ENCODE measurements at regions not wholly inside any gene's neighbourhood (a gene's known extent, or its start where the extent isn't known, plus 50 kb on each side); places are given as distances from the start of the nearest gene placed in this dataset.

GRCh38 chr2:857937-858336, 92.7 kb upstream of the SNTG2 start:
- DNase-seq, result no peak

DNA sequence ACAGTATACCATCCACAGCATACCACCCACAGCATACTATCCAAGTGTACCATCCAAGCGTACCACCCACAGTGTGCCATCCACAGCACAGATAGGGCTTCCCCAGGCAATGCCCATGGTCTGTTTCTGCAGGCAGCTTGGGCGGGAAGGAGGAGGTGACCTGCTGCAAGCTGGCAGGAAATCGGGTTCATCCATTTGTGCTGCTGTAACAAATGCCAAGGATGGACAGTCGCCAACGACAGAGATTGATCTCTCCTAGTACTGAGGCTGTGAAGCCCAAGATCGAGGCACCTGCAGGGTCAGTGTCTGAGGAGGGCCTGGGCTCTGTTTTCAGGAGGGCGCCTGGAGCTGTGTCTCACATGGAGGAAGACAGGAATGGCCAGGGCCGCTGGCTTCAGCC, 93.6 kb upstream of the SNTG2 start:
- no peak for DNase-seq

- no peak for DNase-seq
Measured at GRCh38 chr2:856456-856855, 94.2 kb upstream of the SNTG2 start.

DNA sequence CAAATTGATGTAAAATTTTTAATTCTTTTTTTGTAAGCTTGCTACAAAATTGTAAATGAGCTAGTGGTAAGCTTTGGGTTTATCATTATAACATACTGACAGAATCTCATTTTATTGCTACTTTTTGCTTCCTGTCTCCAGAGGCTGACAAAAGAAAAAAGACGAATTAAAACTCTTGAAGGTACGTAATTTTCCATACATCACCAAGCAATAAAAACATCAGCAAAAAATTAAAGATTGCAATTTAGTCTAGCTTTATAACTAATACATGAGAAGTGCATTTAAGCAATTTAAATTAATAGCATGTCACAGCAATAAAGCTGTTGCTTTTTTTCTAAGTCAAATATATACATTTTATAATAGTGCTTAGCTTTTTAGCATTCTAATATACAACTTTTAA, 94.6 kb upstream of the SNTG2 start:
- DNase-seq, result no peak

GRCh38 chr2:855177-855576, 95.5 kb upstream of the SNTG2 start:
- no peak for DNase-seq

DNA sequence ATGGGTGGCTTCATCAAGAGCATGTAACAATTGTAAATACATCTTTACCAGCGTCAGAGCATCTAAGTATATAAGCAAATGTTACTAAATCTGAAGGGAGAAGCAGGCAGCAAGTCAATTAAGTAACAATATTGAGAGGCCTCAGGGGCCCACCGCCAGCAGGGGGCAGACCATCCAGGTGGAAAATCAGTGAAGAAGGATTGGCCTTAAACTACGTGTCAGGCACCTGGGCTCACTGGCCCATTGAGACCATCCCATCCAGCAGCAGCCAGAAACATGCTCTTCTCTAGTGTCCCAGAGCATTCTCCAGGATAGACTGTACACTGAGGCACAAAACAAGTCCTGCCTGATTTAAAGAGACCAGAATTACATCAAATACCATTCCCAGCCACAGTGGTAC, 96.2 kb upstream of the SNTG2 start:
- no peak for DNase-seq

DNA sequence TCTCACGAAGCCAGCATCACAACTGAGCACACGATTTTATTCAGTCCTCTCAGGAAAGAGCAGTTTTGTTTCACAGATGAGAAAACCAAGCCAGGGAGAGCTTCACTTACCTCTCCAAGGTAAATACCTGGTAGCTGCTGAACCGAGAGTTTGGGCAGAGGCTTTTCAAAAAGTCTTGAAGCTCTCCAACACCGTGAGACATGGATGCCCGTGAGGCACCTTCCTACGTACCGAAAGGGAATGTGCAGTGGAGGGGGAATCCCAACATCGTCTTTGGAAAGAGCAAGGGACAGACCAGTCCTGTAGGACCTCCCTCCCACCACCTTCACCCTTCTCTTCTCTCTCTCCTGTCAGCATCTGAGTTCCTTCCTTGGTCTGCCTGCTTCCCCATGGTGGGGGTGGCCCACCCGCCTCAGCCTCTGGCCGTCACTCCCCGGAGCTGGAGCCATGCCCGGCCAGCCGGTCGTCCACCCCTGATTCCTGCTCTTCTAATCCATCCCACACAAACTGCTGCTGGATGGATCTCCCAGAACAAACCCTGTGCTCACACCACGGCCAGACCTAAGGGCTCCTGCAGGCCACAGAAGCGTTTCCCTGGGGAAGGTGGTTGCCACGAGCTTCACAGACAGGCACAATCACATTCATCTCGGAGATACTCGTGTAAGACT, 97.3 kb upstream of the SNTG2 start:
- DNase-seq, result no peak

GRCh38 chr2:852168-852567, 98.5 kb upstream of the SNTG2 start:
- no peak for DNase-seq

DNA sequence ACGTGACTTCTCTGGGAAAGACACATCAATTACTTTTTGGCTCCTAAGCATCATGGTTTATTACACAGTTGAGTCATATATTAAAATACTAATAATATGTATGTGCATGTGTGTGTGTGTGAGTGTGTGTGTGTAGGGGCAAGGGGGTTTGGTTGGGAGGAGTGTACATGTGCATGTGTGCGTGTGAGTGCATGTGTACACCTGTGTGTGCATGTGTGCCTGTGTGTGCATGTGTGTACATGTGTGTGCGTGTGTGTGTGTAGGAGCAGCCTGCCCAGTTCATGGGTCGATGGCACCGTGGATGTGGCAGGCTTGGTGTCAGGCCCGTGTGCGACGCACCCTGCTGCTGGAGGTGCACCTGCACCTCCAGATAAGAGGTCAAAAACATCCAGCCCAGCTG, 99.0 kb upstream of the SNTG2 start:
- no peak for DNase-seq

GRCh38 chr2:851078-851477, 99.6 kb upstream of the SNTG2 start:
- no peak for DNase-seq

DNA sequence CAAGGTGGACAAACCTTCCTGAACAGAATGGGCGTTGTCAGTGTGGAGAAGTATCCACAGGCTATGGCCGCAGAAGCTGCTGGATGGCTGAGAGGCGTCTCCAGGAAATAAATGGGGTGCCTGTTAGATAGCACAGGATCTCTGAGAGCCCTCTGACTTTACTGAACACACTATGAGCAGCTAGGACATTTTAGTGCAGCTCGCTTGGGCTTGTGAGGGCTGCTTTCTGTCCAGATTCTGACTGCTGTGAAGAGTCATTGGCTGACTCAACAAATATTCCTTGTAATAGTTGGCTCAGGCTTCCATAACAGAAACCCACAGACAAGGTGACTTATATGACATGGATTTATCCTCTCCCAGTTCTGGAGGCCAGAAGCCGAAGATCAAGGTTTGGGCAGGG, 100.2 kb upstream of the SNTG2 start:
- DNase-seq, result no peak

DNA sequence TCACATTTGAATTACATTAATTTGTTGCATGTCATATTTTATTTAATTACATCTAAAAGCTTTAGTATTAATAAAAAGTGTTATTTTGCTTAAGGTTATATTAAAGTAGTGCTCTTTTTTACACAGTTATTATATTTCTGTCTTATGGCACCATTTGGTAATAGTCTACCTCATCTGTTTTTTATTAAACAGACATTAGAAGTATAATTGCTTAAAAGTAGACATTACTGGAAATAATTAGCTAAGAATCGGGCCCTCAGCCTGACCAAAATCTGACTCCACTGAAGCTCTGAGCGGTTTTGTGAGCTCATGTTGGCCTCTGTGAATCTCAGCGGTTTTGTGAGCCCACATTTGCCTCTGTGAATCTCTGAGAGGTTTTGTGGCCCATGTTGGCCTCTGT, 102.5 kb upstream of the SNTG2 start:
- no peak for DNase-seq

GRCh38 chr2:847669-848068, 103.0 kb upstream of the SNTG2 start:
- DNase-seq, result no peak

DNA sequence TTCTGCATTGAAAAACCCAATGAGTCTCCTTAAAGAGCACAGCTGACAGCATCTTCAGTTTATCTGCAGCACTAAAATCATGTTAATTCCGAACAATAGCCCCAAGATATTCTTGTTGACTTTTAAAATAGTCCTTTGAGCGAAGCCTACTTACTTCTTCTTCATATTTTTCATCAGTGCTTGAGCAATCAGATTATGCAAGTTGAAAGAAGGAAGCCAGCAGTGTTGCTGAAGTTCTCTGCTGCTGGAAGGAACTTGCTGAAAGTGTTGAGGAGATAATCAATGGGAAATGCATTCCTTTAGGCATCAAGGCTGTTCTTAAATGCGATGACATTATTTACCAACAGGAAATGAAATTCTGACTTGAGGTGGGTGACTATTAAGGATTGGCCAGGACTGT, 105.9 kb upstream of the SNTG2 start:
- no peak for DNase-seq

GRCh38 chr2:842151-842803, 108.4 kb upstream of the SNTG2 start:
- DNase-seq, result no peak

DNA sequence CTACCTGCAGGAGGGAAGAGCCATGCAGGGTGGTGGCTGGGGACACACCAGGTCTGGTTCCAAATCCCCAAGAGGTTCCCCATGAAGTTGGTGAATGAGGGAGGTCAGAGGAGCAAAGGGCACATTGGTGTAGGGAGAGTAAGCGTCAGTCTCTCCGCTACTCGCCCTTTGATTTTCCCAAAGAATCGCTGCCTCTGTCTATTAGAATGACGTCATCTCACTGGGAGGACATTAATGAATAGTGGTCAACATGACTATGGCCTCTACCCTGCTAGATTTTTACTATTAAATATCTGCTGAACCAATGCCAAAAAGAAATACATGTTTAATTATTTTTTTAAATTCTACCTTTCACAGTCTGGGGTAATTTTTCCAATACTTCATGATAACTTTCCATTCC, 109.6 kb upstream of the SNTG2 start:
- no peak for DNase-seq

- DNase-seq, result no peak
Measured at GRCh38 chr2:834233-834632, 116.4 kb upstream of the SNTG2 start.

DNA sequence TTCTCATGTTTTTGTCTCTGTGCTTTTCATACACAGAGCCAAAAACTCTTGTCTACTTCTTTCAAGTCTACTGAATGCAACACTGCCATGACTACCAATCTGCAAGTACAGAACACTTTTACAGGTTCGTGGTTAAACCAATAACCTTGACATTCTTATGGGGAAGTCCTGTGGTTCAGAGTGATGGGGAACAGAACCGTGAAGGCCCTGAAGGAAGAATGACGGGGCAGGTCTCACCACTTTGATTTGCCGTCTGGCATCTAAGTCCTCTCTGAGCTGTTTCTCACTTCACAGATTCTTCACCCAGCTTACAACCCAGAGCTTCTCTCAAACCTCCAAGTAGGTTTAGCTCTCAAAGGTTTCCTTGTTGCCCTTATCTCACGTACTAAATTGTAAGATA, 117.5 kb upstream of the SNTG2 start:
- no peak for DNase-seq

DNA sequence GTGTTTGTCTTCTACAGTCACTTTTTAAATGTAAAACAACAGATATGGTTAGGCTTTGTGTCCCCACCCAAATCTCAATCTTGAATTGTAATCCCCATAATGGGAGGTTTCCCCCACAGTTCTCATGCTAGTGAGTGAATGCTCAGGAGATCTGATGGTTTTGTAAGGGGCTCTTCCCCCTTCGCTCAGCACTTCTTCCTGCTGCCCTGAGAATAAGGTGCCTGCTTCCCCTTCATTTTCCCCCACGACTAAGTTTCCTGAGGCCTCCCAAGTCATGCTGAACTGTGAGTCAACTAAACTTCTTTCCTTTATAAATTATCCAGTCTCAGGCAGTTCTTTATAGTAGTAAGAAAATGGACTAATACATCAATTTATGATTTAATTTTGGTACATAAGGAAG, 118.0 kb upstream of the SNTG2 start:
- DNase-seq, result no peak

DNA sequence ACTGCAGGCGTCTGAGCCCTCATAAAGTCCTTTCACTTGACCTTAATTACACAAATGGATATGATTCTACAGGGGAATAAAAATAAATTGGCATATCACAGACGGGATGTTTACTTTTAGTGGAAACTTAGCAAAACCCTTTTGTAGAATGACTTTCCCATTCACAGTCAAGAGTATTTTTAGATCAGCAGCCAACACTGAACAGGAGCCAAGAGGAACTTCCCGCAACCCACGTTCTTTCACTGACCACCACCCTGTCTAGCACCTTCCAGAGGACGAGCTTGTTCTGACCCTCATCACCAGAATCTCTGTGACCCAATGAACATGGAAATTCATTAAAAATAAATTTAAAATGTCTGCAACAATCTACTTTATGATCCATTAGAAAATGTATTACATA, 119.0 kb upstream of the SNTG2 start:
- DNase-seq, result no peak

DNA sequence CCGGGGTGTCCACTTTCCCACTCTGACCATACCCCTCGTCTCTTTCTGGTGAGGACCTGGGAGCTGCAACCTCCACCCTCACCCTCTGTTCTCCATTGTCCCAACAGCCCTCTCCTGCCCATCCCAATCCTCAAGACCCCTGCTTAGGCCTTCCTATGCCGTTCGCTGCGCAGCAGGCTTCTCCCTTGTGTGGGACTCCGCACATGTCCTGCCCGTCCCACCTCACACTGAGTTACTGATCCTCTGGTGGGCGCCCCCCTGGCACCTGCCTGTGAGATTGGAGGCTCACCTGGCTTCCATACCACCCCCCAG, 119.5 kb upstream of the SNTG2 start:
- DNase-seq, result no peak

- DNase-seq, result no peak
Measured at GRCh38 chr2:830419-831224, 120.0 kb upstream of the SNTG2 start.

GRCh38 chr2:829047-829446, 121.6 kb upstream of the SNTG2 start:
- no peak for DNase-seq

GRCh38 chr2:824954-825353, 125.7 kb upstream of the SNTG2 start:
- no peak for DNase-seq

DNA sequence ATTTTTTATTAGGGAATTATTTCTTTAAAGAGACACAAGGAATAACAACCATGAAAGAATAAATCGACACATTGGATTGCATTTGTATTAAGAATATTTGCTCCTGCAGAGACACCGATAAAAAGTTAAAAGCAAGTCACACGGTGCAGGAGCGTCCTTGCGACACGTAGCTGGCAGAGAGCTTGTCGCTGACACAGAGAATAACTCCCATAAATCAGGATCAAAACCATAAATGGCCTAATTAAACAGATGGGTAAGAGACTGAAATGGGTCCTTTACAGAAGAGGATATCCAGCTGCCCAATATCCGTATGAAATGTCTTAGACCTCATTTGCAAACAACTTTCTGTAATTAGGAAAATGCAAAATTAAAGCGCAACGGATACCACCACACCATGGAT, 126.1 kb upstream of the SNTG2 start:
- no peak for DNase-seq
